Ectodermal cell (in vitro differentiated cells): ENCODE measurements at regions not wholly inside any gene's neighbourhood (a gene's known extent, or its start where the extent isn't known, plus 50 kb on each side); places are given as distances from the start of the nearest gene placed in this dataset.

Experiments used
- H3K27ac ChIP-seq: 2 replicates; pipeline ENCODE4 v1.7.0; 2013; ENCODE audit warnings: mild to moderate bottlenecking, low read depth, low read length; ENCODE audit not compliant: insufficient read depth, poor library complexity, severe bottlenecking
- H3K27me3 ChIP-seq: 2 replicates; pipeline ENCODE4 v1.7.0; 2013; ENCODE audit warnings: mild to moderate bottlenecking, low read length; ENCODE audit not compliant: insufficient read depth, control insufficient read depth, poor library complexity, severe bottlenecking
- H3K36me3 ChIP-seq: one replicate; pipeline ENCODE4 v1.7.0; 2013; ENCODE audit warnings: low read length; ENCODE audit not compliant: control insufficient read depth, insufficient read depth
- H3K4me1 ChIP-seq: one replicate; pipeline ENCODE4 v1.7.0; 2013; ENCODE audit warnings: low read length; ENCODE audit not compliant: control insufficient read depth, insufficient read depth
- H3K4me3 ChIP-seq: 2 replicates; pipeline ENCODE4 v1.7.0; 2013; ENCODE audit warnings: low read depth, low read length, control low read depth; ENCODE audit not compliant: insufficient read depth
- H3K9me3 ChIP-seq: 2 replicates; pipeline ENCODE4 v1.7.0; 2013; ENCODE audit warnings: mild to moderate bottlenecking, low read length, moderate library complexity; ENCODE audit not compliant: control insufficient read depth
- WGBS, 2 experiments: methylation state at CpG; one replicate each; pipeline ENCODE4 v1.1.7; 2013; ENCODE audit warnings: missing lambda C conversion rate in 2 of 2; 5-methylcytosine and 5-hydroxymethylcytosine counted together

DNA sequence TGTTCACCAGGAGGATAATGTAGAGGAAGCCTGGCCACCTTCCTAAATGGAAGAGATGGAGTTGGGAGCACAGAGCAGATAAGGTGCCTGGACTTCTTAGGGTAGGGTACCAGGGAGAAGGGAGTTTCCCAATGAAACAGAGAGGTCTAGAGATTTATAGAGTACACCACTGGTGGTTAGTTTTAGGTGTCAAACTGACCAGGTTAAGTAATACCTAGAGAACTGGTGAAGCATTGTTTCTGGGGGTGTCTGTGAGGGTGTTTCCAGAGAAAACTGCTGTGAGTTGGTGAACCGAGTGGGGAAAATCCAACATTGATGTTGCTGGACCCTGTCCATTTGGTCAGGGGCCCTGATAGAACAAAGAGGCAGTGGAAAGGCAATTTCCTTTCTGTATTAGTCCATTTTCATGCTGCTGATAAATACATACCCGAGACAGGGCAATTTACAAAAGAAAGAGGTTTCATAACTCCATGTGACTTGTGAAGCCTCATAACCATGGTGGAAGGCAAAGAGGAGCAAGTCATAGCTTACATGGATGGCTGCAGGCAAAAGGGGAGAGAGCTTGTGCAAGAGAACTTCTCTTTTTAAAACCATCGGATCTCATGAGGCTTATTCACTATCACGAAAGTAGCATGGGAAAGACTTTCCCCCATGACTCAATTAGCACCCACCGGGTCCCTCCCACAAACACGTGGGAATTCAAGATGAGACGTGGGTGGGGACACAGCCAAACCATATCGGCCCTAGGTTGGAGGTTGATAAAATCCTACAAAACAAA, 260.8 kb downstream of the CBLN2 start:
- no peaks in the 10 kb centered on the region for H3K9me3 ChIP-seq
- 78 to 81% methylated on average over 8 of the region's 8 CpGs for WGBS, 2 experiments
- no peaks in the 10 kb centered on the region for H3K4me1 ChIP-seq
- no peaks in the 10 kb centered on the region for H3K27me3 ChIP-seq
- no peak overlapping the region for H3K4me3 ChIP-seq
- no peaks in the 10 kb centered on the region for H3K36me3 ChIP-seq
- H3K27ac ChIP-seq = no peak overlapping the region

DNA sequence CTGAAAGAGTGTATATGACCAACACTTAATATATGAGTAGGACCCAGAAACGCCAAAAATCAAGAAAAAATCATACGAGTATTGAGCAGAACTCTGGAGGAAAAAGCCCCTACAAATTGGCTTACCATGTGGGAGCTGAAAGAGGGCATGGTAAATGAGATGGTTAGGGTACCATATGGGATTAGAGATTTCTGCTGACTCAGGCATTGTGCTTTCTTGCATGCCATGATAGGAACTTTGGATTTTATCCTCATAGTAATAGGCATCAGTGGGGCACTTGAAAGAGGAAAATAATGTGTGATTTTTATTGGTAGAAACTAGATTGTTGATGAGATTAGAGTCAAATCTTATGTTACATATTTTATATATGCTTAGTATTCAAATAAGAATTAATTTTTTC, 271.1 kb downstream of the CBLN2 start:
- H3K27ac ChIP-seq = no peak overlapping the region
- WGBS, 2 experiments = 74 to 81% methylated on average over 2 of the region's 2 CpGs
- H3K4me3 ChIP-seq = no peak overlapping the region
- peaks cover 3% of the 10 kb centered on the region for H3K9me3 ChIP-seq
- no peaks in the 10 kb centered on the region for H3K36me3 ChIP-seq
- H3K27me3 ChIP-seq = no peaks in the 10 kb centered on the region
- H3K4me1 ChIP-seq = no peaks in the 10 kb centered on the region

DNA sequence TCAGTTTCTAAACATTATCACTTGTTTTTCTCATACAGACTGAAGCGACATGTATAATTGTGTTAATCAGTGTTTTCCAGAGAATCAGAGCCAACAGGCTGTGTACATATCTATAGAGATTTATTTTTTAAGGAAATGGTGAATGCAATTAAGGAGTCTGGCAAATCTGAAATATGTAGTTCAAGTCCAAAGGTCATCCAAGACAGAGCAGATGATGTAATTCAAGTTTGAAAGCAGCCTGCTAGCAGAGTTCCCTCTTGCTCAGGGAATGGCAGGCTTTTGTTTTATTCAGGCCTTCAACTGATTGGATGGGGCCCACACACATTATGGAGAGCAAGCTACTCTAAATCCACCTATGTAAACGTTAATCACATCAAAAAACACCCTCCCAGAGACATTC, 282.6 kb downstream of the CBLN2 start:
- H3K36me3 ChIP-seq = no peaks in the 10 kb centered on the region
- H3K27ac ChIP-seq = no peak overlapping the region
- no peaks in the 10 kb centered on the region for H3K27me3 ChIP-seq
- no peaks in the 10 kb centered on the region for H3K9me3 ChIP-seq
- WGBS, 2 experiments = 49 to 57% methylated on average over 2 of the region's 2 CpGs
- no peaks in the 10 kb centered on the region for H3K4me1 ChIP-seq
- H3K4me3 ChIP-seq = no peak overlapping the region

DNA sequence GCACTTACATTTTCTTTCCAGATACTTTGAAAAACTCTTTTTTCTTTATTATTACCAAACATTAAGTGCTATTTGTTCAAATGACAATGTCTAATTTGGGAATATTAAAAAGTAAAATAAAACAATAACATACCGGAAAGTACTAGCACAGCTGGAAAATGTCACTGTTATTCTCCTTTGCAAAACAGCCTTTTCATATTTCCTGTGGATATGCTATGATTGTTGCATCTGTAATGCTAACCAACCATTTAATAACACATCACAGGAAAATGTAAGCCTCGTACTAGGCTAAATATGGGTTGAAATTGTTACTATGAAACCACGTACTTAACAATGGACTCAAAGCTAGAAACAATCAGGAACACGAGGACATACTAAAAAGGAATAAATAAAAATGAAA, 298.1 kb downstream of the CBLN2 start:
- Histone ChIP-seq H3K27ac (no peak overlapping the region), H3K4me1 (no peaks in the 10 kb centered on the region), H3K9me3 (peaks cover 2% of the 10 kb centered on the region), H3K4me3 (no peak overlapping the region), H3K36me3 (no peaks in the 10 kb centered on the region), H3K27me3 (no peaks in the 10 kb centered on the region)
- 89% methylated on average over 1 of the region's 4 CpGs; no CpG with 5 or more reads in 1 of the 2 experiments for WGBS, 2 experiments

DNA sequence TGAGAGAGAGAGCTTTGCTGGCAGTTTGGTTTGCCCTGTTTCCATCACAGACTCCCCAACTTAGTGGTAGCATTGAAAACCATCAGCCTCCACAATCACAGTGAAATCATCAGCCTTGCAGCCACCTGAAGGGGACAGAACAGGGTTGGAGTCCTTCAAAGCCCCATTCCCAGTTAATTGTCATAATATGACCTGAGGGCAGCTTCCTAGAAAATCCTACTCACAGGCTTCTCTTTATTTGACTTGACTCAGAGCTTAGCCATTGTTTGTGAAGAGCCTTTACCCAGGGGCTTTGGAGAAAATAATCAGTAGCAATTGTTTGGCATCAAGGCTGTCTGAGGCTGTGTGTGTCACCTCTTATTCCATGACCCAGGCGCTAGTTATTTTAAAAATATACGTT, 308.7 kb downstream of the CBLN2 start:
- WGBS, 2 experiments = no CpG with 5 or more reads among the region's 2 CpGs
- Histone ChIP-seq H3K4me1 (no peaks in the 10 kb centered on the region), H3K4me3 (no peak overlapping the region), H3K27me3 (no peaks in the 10 kb centered on the region), H3K36me3 (no peaks in the 10 kb centered on the region), H3K9me3 (peaks cover 4% of the 10 kb centered on the region), H3K27ac (no peak overlapping the region)

DNA sequence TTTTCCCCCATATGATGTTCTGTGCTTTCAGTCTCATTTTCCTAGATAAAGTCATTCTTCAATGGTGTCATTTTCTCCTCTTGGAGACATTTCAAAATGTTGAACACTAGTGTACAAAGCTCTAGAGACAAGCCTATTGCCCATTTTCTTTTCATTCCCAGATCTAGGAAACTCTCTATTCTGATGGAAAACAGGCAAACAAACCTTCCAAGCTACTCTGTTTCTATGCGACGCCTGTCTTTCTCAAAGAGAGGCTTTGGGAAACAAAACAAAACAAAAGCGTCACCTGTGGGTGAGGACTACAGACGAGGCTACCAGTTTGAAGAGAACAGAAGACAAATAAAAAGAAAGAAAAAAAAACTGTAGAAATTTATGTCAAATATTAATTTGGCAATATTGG, 311.0 kb downstream of the CBLN2 start:
- H3K27ac ChIP-seq = no peak overlapping the region
- 53 to 64% methylated on average over 4 of the region's 4 CpGs for WGBS, 2 experiments

DNA sequence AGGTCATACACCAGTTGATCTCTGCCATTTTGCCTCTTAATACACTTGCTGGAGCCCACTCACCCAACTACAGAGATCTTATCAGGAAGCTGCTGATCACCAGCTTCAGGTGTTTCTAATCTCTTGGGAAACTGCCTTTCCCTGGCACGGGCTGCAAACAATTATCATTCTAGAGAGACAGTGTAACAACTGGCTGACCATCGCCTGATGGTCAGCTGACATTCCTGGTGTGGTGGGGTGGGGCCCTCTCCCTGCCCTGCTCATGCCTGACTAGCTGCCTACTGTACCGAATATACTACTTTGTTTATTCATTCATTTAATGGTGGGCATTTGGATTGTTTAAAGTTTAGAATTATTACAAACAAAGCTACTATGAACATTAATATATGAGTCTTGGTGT, 311.5 kb downstream of the CBLN2 start:
- Histone ChIP-seq H3K4me1 (no peaks in the 10 kb centered on the region), H3K4me3 (no peak overlapping the region), H3K27me3 (no peaks in the 10 kb centered on the region), H3K27ac (no peak overlapping the region), H3K36me3 (no peaks in the 10 kb centered on the region), H3K9me3 (peaks cover 4% of the 10 kb centered on the region)
- WGBS, 2 experiments = 77% methylated on average over 2 of the region's 3 CpGs

More for the DNA sequence above, 311.0 kb downstream of the CBLN2 start:
- H3K27me3 ChIP-seq = no peaks in the 10 kb centered on the region
- no peaks in the 10 kb centered on the region for H3K4me1 ChIP-seq
- H3K4me3 ChIP-seq = no peak overlapping the region
- peaks cover 4% of the 10 kb centered on the region for H3K9me3 ChIP-seq
- H3K36me3 ChIP-seq = no peaks in the 10 kb centered on the region

DNA sequence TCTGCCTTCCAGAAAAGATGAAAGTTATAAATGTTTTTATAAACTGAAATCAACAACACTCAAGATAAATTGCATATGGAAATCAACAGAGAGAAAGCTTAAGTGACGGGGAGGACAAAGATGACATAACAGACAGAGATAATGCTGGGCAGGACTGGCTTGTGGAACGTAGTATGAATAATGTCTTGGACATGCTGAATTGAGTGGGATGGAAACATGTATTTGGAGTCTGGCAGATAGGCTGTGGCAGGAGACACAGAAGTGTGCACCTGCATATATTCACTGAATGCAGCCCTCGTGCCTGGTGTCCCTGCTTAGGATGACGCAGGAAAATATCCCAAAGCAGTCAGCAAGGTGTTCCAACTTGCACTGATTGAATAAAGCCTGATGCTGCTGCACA, 318.2 kb downstream of the CBLN2 start:
- H3K9me3 ChIP-seq = peaks cover 5% of the 10 kb centered on the region
- WGBS, 2 experiments = 80% methylated on average over 4 of the region's 4 CpGs
- no peaks in the 10 kb centered on the region for H3K27me3 ChIP-seq
- no peak overlapping the region for H3K4me3 ChIP-seq
- H3K4me1 ChIP-seq = no peaks in the 10 kb centered on the region
- no peak overlapping the region for H3K27ac ChIP-seq
- no peaks in the 10 kb centered on the region for H3K36me3 ChIP-seq

DNA sequence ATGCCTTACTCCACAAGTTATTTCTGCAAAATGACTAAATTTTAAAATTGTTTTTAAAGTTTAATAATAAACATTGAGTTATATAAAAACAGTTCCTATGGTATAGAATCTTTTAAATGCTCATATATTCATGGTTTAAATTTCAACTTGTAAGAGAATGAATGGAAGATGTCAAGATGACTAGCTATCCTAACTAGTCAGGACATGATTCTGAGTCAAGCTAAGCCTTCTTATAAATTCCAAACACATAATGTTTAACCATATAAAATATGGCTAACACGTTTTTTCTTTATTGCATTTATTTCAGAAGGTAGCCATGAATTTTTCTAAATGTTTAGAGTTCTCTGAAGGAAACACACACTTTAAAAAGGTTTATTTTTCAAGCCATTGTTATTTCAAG, 320.4 kb downstream of the CBLN2 start:
- WGBS, 2 experiments = no CpG with 5 or more reads among the region's 1 CpG
- H3K27me3 ChIP-seq = no peaks in the 10 kb centered on the region

DNA sequence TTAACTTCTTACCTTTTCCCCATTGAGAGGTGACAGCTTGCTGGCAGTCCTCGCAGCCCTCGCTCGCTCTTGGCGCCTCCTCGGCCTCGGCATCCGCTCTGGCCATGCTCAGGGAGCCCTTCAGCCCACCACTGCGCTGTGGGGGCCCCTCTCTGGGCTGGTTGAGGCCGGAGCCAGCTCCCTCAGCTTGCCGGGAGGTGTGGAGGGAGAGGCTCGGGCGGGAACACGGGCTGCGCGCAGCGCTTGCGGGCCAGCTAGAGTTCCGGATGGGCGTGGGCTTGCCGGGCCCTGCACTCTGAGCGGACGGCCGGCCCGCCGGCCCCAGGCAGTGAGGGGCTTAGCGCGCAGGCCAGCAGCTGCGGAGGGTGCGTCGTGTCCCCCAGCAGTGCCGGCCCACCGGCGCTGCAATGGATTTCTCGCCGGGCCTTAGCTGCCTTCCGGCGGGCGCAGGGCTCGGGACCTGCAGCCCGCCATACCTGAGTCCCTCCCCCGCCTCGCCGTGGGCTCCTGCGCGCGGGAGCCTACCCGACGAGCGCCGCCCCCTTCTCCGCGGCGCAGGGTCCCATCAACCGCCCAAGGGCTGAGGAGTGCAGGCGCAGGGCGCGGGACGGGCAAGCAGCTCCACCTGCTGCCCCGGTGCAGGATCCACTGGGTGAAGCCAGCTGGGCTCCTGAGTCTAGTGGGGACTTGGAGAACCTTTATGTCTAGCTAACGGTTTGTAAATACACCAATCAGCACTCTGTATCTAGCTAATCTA, 335.0 kb downstream of the CBLN2 start:
- Histone ChIP-seq H3K27me3 (no peaks in the 10 kb centered on the region), H3K9me3 (no peaks in the 10 kb centered on the region), H3K4me1 (no peaks in the 10 kb centered on the region), H3K4me3 (no peak overlapping the region), H3K27ac (no peak overlapping the region), H3K36me3 (no peaks in the 10 kb centered on the region)
- 94 to 95% methylated on average over 60 of the region's 60 CpGs for WGBS, 2 experiments

More for the DNA sequence above, 320.4 kb downstream of the CBLN2 start:
- peaks cover 5% of the 10 kb centered on the region for H3K9me3 ChIP-seq
- no peaks in the 10 kb centered on the region for H3K4me1 ChIP-seq
- no peak overlapping the region for H3K4me3 ChIP-seq
- no peak overlapping the region for H3K27ac ChIP-seq
- H3K36me3 ChIP-seq = no peaks in the 10 kb centered on the region
